ENCODE measurements at regions not wholly inside any gene's neighbourhood (a gene's known extent, or its start where the extent isn't known, plus 50 kb on each side); places are given as distances from the start of the nearest gene placed in this dataset.

DNA sequence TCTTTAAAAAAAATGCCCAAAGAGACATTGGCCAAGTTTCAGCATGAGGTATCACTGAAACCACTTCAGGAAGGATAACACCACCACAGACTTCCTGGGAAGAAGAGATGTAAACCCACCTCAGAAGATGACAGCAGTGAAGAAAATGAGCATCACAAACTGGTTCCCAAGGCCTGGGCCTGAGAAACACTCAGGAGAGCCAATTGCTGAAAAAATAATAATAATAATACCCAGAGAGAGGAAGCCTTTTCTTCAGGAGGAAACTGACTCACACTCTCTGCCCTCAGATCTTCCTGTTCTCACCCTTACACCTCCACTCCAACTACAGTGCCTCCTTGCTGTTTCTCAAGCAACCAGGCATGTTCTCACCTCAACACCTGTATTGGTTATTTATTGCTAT lies 68.1 kb upstream of the MAFB start:
- H3K4me1 ChIP-seq (ENCODE audit: insufficient read depth, low read length) = peaks cover 24% of the 10 kb centered on the region

DNA sequence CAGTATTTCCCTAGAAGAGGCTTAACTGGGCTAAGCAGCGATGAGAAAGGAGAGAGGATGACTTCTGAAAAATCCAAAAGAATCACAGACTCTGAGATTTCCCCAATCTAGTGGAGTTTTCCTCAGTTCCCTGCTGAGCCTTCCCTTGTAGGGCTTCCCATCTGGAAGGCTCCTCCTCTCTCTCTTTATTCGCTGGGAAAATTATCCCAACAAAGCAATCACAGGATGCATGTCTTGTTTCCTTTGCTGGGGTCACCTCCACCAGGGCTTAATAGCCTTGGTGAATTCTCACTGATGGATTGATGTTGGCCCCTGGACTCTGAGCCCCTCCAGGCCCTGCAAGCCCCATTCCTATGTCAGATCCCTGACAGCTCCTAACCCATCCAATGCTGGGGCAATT lies 69.8 kb upstream of the MAFB start:
- Mint-ChIP-seq H3K4me3 (no peak overlapping the region), H3K27ac (no peak overlapping the region), H3K9me3 (no peaks in the 10 kb centered on the region), H3K4me1 (ENCODE audit: low read depth) (peaks cover 29% of the 10 kb centered on the region), H3K36me3 (ENCODE audit: low read depth) (no peaks in the 10 kb centered on the region), H3K27me3 (no peaks in the 10 kb centered on the region)
- CTCF ChIA-PET = no interaction called here
- Histone ChIP-seq H3K27ac (ENCODE audit: low read depth in 1 of 2, low read length in 2 of 2) (no peak overlapping the region), H3K27me3 (ENCODE audit: control insufficient read depth in 1 of 2, insufficient read depth in 2 of 2, low read length in 2 of 2) (no peaks in the 10 kb centered on the region), H3K4me3 (ENCODE audit: low read length) (no peak overlapping the region), H3K4me1 (ENCODE audit: insufficient read depth, low read length) (peaks cover 24% of the 10 kb centered on the region), H3K9me3 (ENCODE audit: control insufficient read depth in 1 of 2, insufficient read depth in 1 of 2, low read length in 2 of 2) (no peaks in the 10 kb centered on the region), H3K36me3 (ENCODE audit: insufficient read depth, low read length) (no peaks in the 10 kb centered on the region)
- DNase-seq (no peak), ATAC-seq (ENCODE audit: poor library complexity) (no peak)
- intact Hi-C loops (cut with DNase I, micrococcal nuclease) = no loop called here
- TF ChIP-seq, protein P1, sequence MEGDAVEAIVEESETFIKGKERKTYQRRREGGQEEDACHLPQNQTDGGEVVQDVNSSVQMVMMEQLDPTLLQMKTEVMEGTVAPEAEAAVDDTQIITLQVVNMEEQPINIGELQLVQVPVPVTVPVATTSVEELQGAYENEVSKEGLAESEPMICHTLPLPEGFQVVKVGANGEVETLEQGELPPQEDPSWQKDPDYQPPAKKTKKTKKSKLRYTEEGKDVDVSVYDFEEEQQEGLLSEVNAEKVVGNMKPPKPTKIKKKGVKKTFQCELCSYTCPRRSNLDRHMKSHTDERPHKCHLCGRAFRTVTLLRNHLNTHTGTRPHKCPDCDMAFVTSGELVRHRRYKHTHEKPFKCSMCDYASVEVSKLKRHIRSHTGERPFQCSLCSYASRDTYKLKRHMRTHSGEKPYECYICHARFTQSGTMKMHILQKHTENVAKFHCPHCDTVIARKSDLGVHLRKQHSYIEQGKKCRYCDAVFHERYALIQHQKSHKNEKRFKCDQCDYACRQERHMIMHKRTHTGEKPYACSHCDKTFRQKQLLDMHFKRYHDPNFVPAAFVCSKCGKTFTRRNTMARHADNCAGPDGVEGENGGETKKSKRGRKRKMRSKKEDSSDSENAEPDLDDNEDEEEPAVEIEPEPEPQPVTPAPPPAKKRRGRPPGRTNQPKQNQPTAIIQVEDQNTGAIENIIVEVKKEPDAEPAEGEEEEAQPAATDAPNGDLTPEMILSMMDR (IDR thresholded peaks at IDR 0.05) = no peak
- POLR2A ChIA-PET = no interaction called here

More for the DNA sequence above, 68.1 kb upstream of the MAFB start:
- Mint-ChIP-seq H3K9me3 (no peaks in the 10 kb centered on the region), H3K4me1 (ENCODE audit: low read depth) (peaks cover 33% of the 10 kb centered on the region), H3K36me3 (ENCODE audit: low read depth) (no peaks in the 10 kb centered on the region), H3K4me3 (no peak overlapping the region), H3K27ac (peak overlapping the region; percentile 60), H3K27me3 (no peaks in the 10 kb centered on the region)
- Histone ChIP-seq H3K9me3 (ENCODE audit: control insufficient read depth in 1 of 2, insufficient read depth in 1 of 2, low read length in 2 of 2) (no peaks in the 10 kb centered on the region), H3K36me3 (ENCODE audit: insufficient read depth, low read length) (no peaks in the 10 kb centered on the region), H3K27ac (ENCODE audit: low read depth in 1 of 2, low read length in 2 of 2) (no peak overlapping the region), H3K4me3 (ENCODE audit: low read length) (no peak overlapping the region), H3K27me3 (ENCODE audit: control insufficient read depth in 1 of 2, insufficient read depth in 2 of 2, low read length in 2 of 2) (no peaks in the 10 kb centered on the region)
- peak; percentile 26 for ATAC-seq (ENCODE audit: poor library complexity)
- POLR2A ChIA-PET = no interaction called here
- TF ChIP-seq, protein P1 (IDR thresholded peaks at IDR 0.05) = no peak
- DNase-seq = peak in 4 of 14 experiments; percentile 28 to 52 (median 44)
- intact Hi-C loops (cut with DNase I, micrococcal nuclease) = no loop called here
- CTCF ChIA-PET = no interaction called here

DNA sequence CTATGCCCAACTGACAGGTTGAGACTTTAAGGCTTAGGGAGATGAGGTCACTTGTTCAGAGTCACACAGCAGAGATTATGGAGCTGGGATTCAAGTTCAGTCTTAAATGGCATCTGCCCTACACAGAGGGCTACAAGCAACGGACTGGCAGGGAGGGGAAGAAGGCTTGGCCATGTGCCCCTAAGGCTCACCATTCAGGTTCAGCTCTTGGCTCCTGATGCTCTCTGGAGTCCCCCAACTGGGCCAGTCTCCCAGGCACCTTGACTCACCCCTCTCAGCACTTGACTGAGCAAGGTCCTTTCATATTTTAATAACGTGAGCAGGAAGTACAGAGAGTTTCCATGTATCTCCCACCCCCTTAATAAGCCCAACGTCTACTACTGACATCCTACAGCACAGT lies 71.4 kb upstream of the MAFB start:
- Histone ChIP-seq H3K4me1 (ENCODE audit: insufficient read depth, low read length) (peaks cover 20% of the 10 kb centered on the region), H3K9me3 (ENCODE audit: control insufficient read depth in 1 of 2, insufficient read depth in 1 of 2, low read length in 2 of 2) (no peaks in the 10 kb centered on the region), H3K36me3 (ENCODE audit: insufficient read depth, low read length) (no peaks in the 10 kb centered on the region), H3K27ac (ENCODE audit: low read depth in 1 of 2, low read length in 2 of 2) (no peak overlapping the region), H3K4me3 (ENCODE audit: low read length) (no peak overlapping the region), H3K27me3 (ENCODE audit: control insufficient read depth in 1 of 2, insufficient read depth in 2 of 2, low read length in 2 of 2) (no peaks in the 10 kb centered on the region)
- ChIA-PET POLR2A (no interaction called here), CTCF (no interaction called here)
- no peak for ATAC-seq (ENCODE audit: poor library complexity)
- no peak overlapping the region for H3K27ac Mint-ChIP-seq
- TF ChIP-seq, protein P1 (IDR thresholded peaks at IDR 0.05) = no peak
- peaks cover 29% of the 10 kb centered on the region for H3K4me1 Mint-ChIP-seq (ENCODE audit: low read depth)
- DNase-seq = no peak
- H3K27me3 Mint-ChIP-seq = no peaks in the 10 kb centered on the region
- H3K36me3 Mint-ChIP-seq (ENCODE audit: low read depth) = no peaks in the 10 kb centered on the region
- no peak overlapping the region for H3K4me3 Mint-ChIP-seq
- no peaks in the 10 kb centered on the region for H3K9me3 Mint-ChIP-seq
- intact Hi-C loops (cut with DNase I, micrococcal nuclease) = no loop called here

Measured in CD4-positive, alpha-beta T cell (primary cell).